ELR (cell line): ENCODE measurements at regions not wholly inside any gene's neighbourhood (a gene's known extent, or its start where the extent isn't known, plus 50 kb on each side); places are given as distances from the start of the nearest gene placed in this dataset.
A peak's percentile ranks its signal among the peaks of the same experiment; 100 is the strongest.
"Not testable (repeated sequence)": the region's sequence is repeated elsewhere in the genome, so short reads cannot be mapped to it uniquely, and the experiment has no call there.

Experiments used
- DNase-seq: peaks from one replicate; pipeline ENCODE4 v3.0.0-alpha.2; 2015; ENCODE audit warnings: low read depth

DNA sequence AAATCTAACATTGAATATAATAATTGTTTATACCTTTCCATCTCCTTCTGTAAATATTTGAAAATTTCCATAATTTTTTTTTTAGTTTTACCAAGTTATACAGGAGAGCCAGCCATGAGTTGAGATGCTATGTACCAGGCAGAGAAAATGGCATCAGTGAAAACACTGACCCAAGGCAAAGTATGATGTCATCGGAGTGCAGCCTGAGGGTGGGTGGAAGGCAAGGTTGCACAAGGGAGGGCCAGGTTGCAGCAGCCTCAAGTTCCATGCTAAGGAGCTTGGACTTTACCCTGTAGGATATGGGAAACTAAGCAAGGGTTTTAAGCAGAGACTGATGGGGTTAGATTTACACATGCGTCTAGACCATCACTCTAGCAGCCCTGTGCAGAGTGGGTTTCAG, 441.1 kb downstream of the BCAT1 start:
- DNase-seq: no peak

DNA sequence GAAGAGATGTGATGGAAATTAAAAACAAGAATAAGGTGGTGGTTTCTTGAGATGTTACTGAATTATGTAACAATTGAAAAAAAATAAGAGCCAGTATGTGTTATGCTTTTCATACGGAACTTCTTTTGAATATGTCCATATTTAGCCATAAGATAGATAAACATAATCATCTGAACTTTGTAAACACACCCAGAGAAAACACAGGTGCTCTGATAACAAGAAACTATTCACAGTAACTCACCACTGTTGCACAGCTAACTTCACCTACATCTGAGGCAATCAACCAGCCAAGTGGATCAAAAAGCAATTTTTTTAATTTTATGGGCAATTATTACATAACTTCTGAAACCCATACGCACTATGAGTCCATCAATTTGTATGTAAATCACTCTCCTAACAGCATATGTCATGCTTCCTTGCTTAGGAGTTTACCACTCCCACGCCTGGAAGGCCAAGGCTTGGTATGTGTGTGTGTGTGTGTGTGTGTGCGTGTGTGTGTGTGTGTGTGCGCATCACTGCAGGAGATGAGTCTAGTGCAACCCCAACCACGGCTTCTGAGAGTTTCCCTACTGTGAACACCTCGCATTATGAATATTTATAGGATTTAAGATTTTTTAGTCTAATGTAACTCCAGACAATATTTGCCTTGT, 443.4 kb downstream of the BCAT1 start:
- DNase-seq: peak; percentile 13

DNA sequence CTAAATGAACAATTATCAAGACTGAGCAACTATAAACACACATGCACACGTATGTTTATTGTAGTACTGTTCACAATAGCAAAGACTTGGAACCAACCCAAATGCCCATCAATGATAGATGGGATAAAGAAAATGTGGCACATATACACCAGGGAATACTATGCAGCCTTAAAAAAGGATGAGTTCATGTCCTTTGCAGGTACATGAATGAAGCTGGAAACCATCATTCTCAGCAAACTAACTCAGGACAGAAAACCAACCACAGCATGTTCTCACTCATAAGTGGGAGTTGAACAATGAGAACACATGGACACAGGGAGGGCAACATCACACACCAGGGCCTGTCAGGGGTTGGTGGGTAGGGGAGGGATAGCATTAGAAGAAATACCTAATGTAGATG, 445.4 kb downstream of the BCAT1 start:
- DNase-seq: not testable (repeated sequence)

DNA sequence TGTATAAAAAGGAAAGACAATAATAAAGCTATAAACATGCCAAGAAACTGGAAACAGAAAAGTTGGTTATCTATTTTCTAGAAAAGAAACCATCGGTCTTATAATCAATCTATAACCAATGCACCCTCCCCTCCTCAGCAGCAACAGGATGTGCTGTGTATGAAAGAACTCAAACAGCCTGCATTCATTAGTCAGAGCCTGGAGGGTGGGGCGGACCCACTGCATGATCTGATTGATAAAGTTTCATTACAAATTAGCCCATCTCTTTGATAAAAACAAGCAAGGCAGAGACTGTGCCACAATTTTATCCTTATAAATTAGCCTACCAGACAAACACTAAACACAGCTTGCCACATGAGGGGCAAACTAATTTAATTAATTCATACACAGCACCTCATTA, 448.1 kb downstream of the BCAT1 start:
- DNase-seq: peak; percentile 80

DNA sequence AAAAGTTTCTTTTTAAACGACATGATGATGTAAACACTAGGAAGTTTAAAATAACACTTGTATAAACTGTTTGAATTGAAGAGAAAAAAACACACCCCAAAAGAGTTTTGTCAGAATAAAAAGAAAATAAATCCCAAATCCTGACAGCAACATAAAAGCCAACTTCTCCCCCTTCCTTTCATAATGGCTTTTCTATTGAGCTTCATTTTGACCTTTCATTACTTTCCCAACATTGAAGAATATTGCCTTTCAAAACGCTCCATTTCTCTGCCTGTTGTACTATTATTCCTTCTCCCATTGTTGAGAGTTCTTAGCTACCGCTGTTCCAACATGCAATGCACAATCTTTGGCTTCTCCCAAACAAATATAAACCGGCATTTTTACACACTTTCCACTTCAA, 448.5 kb downstream of the BCAT1 start:
- DNase-seq: no peak

DNA sequence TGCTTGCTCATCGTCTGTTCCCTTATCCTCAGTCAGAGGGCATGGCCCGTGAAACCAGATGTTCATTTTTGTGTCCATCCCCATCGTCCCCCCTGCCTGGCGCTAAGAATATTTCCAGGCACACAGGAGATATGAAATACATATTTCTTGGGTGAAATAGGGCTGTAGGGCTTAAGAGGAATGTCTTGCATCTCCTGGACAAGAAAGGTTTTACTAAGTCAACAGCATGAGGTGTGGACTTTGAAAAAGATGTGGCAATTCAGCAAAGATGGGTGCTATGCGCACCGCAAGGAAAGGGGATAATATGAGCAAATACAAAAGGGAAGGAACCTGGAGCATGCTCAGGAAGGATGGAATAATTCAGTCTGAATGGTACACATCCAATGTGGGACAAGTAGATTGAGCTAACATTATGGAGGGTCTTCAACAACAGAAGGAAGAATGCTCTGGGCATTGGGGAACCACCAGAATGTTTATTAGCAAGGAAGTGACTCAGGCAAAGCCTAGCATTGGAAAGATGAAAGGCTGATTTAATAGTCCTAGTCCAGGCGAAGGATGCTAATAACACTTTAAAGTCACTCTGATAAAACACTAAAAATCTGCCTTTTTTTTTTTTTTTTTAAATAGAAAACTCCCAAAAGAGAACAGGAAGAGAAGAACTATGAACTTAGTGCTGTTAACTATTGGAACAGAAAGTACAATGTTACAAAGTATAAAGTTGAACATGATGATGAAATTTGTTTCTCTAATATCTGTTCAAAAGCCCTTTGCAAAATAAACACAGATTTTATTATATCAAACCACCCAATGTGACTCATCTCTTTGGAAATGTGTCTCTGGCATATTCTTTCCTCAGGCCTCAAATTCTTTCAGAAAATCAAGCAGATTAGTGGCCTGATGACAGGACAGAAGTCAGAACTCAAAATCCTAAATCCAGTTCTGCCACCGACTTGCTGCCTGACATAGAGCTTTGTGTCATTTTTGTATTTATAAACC, 449.5 kb downstream of the BCAT1 start:
- peak; percentile 84 for DNase-seq

DNA sequence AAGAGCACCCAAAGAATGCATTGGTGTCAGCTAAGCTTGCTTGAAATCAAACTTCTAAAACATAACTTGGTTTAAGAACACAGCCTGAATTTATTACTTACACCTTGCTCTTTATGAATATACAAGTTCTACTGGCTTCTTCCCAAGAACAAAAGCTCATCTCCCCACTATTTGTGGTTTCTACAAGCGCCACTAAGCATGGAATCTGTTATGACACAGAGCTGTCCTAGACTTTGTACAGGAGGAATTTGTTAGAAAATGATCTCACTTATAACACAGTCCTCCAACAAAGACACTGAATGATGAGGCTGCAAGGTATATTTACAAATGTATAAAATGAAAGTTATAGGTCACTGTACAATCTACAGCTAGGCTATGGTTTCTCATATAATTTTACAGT, 452.1 kb downstream of the BCAT1 start:
- DNase-seq: peak; percentile 89

DNA sequence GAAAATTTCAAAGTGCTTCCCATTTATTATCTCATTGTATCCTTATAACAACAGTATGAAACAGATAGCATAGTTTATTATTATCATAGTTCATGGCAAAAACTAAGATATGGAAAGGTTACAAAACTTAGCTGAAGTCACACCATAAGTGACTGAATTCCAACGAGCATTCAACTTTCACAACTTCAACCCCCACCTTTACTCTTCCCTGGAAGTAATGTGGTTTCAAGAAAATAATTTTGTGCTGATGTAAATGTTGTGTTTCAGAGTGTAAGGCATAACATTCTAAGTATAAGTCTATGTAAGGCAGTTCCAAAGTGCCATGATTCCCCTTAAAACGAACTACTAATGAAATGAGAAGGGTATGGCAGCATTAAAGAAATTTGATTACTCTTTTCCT, 454.5 kb downstream of the BCAT1 start:
- peak; percentile 6 for DNase-seq

DNA sequence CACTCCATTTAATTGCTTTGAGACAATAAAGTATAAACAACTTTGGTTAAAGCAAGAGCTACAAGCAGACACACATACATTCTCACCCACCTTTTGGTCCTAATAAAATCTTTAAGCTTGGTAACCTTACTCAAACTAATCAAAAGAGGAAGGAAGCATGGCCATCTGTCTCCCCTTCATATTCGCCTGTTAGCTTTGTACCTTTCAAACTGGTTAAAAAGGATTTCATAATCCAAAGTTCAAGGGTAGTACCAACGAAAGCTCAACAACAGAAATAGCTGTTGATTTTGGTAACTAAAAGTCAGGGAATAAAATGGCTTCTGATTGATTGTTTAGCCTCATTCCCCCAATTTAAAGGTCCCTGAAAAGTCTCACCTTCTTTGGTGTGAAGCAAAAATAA, 456.9 kb downstream of the BCAT1 start:
- DNase-seq: no peak

DNA sequence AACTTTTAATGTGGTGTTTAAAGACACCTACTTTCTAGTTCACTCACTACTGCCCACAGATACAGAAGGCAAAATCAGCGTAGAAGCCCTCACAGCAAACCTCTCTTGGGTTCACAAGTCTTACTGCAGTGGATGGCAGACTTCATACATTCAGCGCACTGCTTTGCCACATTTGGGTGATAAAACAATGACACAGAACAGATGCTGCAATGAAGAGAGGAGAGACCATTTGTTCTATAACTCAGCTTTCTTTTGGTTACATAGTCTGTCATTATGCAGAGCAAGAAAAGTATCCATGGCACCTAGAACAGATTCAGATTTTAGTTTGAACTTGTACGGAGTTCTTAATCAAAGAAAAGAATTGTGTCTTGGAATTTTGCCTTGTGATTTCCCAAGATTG, 459.0 kb downstream of the BCAT1 start:
- no peak for DNase-seq

DNA sequence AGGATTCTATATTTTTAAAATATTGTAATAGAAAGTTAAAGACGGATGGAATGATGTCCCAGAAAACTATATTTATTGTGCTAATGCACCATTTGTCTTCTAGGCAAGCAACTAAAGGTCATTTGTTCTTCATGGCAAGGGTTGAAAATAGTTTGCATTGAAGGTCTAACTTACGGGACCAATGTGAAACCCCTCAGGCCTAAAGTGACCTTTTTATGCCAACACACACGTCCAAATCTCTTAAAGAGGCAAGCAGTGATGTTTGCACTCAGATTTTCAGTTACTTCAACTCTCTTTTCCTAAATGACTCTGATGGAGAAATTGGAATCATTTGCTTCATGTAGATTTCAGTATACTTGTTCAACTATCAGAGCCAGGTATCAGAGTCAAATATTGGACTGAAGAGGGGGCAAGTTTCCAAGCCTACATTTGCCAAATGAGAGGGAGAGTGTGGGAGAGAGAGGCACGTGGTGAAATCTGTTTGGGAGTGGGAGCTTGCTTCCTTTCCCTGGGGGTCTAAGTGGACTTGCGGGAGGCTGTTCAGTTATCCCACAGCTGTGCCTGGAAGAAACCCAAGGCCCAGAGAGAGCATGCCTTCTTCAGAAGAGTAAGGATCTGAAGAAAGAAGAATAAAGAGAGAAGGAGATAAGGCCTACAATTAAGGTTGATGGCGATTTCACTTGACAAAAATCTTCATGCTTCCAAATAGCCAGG, 459.8 kb downstream of the BCAT1 start:
- DNase-seq: no peak

DNA sequence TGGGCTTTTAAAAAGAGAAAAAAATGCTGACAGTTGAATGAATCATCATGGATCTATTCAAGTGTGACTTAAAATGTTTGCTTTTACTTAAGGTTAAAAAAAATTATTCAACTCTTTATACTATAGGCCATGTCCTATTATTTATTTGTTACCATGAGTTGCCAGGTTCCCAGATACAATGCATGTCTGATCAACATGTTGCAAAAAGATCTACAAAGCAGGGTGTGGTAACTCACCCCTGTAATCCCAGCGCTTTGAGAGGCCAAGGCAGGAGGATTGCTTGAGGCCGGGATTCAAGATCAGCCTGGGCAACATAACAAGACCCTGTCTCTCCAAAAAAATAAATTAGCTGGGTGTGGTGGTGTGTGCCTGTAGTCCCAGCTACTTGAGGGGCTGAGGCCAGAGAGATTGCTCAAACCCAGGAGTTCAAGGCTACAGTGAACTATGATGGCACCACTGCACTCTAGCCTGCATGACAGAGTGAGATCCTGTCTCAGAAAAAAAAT, 460.8 kb downstream of the BCAT1 start:
- peak; percentile 56 for DNase-seq

DNA sequence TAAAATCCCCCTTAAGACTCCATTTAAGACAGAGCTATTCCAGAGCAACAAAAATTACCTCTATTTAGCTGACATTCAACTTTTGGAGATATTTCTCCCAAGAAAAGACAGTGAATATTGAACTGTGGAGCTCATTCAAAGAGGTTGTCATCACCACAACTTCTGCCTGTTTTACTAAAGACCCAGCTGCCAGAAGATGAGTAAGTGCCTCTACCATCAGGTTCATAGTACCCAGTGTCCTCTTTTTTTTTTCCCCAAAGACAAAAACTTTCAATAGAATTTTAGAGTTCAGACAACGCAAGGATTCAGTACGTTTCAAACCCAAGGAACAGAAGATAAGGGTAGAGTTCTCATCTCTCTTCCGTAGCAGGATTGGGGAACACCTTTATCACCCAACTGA, 461.3 kb downstream of the BCAT1 start:
- peak; percentile 55 for DNase-seq

DNA sequence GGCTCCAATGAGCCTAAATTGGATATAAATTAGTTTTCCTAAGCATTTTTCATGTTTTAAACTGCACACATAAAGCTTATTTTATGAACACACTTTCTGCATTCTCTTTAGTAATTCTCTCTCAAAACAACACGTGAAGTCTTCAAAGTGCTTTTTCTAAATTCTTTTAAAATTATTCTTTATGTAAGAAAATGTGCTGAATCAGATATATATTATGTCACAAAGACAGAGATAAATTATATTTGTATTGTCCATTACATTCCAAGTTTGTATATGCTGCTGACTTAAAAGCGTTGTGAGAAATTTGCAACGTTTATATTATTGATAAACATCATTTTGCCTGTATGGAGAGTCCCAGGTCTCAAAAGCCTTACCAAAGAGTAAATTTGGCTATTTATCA, 465.2 kb downstream of the BCAT1 start:
- DNase-seq: no peak

DNA sequence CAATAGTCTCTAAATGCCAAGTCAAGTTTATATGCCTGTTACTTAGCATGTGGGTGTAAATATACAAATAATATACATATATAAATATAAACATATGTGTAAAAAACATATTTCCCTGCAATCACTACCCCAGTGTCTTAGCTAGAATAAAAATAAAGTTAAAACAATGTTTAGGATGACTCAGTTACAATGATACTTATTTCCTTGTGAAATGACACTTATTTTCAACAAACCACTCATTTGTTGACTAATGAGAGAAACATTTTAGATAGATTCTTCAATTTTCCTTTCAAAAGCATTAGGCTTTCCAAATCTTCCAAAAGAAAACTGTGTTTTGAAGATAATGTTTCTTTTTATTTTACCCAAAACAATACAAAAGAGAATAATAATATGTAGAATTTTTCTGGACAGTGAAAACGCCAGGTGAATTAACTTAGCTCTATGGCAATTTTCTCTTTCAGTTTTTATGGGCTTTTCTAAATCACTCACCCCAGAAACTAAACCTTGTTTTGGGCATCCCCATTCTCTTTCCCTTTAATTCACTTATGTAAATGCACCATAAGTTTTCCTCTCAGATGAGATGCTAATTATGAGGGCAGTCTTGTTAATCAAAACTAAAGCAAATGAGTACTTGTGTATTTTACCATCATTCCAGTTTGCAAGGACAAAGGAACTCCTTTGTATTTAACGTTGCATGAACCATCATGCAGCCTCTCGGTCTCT, 465.9 kb downstream of the BCAT1 start:
- peak; percentile 67 for DNase-seq

DNA sequence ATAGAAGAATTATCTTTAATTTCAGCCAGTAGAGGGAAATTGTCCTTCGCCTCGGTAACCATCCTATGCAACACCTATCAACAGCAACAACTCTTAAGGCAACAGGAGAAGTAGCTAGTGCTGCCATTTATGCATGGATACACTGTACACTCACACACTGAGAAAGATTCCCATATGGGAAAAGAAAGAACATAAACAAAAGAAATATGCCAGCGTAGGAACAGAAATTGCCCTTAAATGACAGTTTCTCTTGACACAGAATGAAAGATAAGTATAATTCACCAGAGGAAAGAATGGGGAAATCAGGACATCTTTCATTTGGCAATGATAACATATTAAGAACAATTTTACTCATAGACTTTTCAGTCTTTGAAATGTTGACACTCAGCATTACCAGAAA, 466.9 kb downstream of the BCAT1 start:
- DNase-seq: no peak

DNA sequence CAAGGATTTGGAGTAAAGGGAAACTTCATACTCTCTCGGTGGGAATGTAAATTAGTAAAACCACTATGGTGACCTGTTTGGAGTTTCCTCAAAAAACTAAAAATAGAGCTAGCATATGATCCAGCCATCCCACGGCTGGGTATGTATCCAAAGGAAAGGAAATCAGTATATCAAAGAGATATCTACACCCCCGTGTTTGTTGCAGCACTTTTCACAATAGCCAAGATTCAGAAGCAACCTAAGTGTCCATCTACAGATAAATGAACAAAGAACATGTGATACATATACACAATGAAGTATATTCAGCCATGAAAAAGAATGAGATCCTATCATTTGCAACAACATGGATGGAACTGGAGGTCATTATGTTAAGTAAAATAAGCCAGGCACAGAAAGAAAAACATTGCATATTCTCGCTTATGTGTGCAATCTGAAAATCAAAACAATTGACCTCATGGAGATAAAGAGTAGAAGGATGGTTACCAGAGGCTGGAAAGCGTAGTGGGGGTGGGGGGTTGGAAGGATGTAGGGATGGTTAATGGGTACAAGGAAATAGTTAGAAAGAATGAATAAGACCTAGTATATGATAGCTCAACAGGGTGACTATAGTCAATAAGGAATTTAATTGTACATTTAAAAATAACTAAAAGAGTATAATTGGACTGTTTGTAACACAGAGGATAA, 468.0 kb downstream of the BCAT1 start:
- DNase-seq: no peak

DNA sequence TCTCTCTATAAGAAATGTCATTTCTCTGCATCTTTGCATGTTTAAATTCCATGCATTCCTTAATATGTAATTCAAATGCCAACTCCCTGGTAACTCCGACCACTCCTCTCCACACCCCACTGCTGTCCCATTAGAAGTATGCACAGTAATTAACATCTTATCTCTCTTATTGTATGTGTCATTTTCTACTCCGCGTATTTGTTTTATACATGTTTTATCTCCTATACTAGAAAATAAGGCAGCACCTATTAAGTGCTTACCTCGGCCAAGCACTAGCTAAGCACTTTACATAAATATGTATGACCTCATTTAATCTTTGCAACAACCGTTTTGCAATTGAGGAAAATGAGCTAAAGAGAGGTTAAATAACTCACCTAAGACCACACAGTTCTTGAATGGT, 469.8 kb downstream of the BCAT1 start:
- DNase-seq: no peak

DNA sequence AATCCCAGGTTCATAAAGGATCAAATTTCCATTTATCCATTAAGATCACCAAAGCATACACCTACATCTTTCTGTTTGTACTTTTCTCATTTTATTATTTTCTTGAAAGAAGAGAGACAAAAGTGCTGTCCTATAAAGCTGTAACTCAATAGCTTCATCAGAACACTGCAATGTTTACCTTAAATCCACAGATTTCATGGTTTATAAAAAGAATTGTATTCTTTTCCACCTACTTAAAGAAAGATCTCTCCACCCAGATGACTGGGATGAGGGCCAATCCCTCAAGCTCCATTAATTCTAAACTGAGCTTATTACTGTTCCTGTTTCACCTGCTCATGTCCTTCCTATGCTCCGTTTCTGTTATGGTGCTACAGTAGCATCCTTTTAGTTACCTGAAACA, 470.6 kb downstream of the BCAT1 start:
- no peak for DNase-seq

DNA sequence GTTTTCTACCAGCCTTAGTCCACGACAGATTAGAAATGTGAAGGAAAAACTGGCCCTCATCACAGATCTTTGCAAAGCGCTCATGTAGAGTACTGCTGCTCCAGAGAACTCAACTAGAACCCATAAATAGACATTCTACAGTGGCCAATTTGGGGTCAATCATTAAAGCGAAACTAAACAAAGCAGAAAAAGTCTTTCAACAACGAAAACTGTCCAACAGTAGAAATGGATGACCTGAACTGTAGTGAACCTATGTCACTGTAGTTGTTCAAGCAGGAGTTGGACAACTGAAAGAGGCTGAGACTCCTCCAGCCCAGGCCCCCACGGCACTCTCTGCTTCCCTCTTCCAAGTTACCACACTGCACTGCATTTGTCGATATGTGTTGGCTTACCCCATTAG, 472.6 kb downstream of the BCAT1 start:
- no peak for DNase-seq

DNA sequence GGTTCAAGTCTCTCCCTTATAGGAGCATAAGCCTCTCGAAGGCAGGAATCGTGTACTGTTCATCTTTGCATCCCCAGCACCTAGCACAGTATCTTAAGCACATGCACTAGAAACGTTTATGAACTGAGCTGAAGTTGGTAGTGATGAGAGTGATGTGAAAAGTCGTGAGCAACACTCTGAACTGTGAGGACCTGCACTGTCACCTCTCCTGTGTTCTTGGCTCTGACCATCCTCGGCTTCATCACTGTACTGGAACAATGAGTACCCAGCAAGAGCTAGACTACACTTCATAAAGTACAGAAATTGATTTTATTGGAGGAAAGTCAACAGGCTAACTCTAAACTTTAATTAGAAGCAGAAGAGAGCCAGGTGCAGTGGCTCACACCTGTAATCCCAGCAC, 473.6 kb downstream of the BCAT1 start:
- DNase-seq: no peak
